ENCODE measurements at regions not wholly inside any gene's neighbourhood (a gene's known extent, or its start where the extent isn't known, plus 50 kb on each side); places are given as distances from the start of the nearest gene placed in this dataset.

DNA sequence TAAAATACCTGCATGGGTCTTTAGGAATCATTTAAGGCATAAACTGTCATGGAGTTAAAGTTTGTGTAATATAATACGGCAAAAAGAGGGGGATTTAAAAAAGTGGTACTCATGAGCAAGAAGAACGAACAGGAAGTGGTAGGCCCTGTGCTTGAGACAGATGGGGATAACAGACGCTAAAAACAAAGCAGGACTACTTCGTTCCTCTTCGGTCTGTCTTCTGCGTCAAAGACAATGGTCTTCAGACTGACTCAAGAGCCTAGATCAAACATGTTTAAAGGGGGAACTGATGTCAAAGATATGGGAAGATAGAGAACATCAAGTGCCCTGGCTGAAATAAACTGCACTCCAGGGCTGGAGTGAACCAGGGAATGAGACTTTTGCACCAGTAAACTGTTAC lies 59.8 kb upstream of the RFX3 start:
- Histone ChIP-seq H3K27me3 (ENCODE audit: insufficient read depth) (no peaks in the 10 kb centered on the region), H3K9me2 (ENCODE audit: insufficient read depth) (peaks cover 24% of the 10 kb centered on the region), H3K79me2 (replicated peaks; ENCODE audit: insufficient read depth) (no peaks in the 10 kb centered on the region), H3K4me3 (no peak overlapping the region), H2AFZ (no peak overlapping the region), H3K36me3 (ENCODE audit: insufficient read depth) (no peaks in the 10 kb centered on the region), H3K27ac (ENCODE audit: low read depth) (no peak overlapping the region), H3F3A (replicated peaks; ENCODE audit: low read depth) (no peaks in the 10 kb centered on the region), H4K20me1 (replicated peaks; ENCODE audit: insufficient read depth) (no peaks in the 10 kb centered on the region), H3K4me1 (ENCODE audit: insufficient read depth) (no peaks in the 10 kb centered on the region), H3K4me2 (no peak overlapping the region)
- H3K36me3 Mint-ChIP-seq (ENCODE audit: low read depth) = peaks cover 8% of the 10 kb centered on the region; the same call in 2 of the 3 replicates
- ATAC-seq (no peak), DNase-seq (ENCODE audit: low spot score) (no peak)
- H3K9me3 Mint-ChIP-seq = peaks cover 13% of the 10 kb centered on the region
- no peaks in the 10 kb centered on the region for H3K27me3 Mint-ChIP-seq (ENCODE audit: insufficient read depth, low read depth, poor library complexity)
- H3K4me1 Mint-ChIP-seq = no peaks in the 10 kb centered on the region
- TF ChIP-seq JUNB (IDR thresholded peaks at IDR 0.05; ENCODE audit: unreplicated experiment) (no peak), CREB1 (CRISPR knock-in tag; IDR thresholded peaks at IDR 0.05; ENCODE audit: low read depth) (no peak), ZNF331 (CRISPR knock-in tag; IDR thresholded peaks at IDR 0.05; ENCODE audit: low read depth) (no peak), CTCF (conservative IDR thresholded peaks at IDR 0.05; ENCODE audit: low read depth in 2 of 2) (no peak), POLR2AphosphoS5 (IDR thresholded peaks at IDR 0.05; ENCODE audit: low read depth) (no peak), EZH2phosphoT487 (IDR thresholded peaks at IDR 0.05; ENCODE audit: unreplicated experiment) (no peak), ZNF114 (CRISPR knock-in tag; IDR thresholded peaks at IDR 0.05) (no peak), NANOG (IDR thresholded peaks at IDR 0.05; ENCODE audit: borderline replicate concordance) (no peak), STAT1 (IDR thresholded peaks at IDR 0.05; ENCODE audit: unreplicated experiment) (no peak), ETS1 (IDR thresholded peaks at IDR 0.05) (no peak)
- TF ChIP-seq, protein P1, sequence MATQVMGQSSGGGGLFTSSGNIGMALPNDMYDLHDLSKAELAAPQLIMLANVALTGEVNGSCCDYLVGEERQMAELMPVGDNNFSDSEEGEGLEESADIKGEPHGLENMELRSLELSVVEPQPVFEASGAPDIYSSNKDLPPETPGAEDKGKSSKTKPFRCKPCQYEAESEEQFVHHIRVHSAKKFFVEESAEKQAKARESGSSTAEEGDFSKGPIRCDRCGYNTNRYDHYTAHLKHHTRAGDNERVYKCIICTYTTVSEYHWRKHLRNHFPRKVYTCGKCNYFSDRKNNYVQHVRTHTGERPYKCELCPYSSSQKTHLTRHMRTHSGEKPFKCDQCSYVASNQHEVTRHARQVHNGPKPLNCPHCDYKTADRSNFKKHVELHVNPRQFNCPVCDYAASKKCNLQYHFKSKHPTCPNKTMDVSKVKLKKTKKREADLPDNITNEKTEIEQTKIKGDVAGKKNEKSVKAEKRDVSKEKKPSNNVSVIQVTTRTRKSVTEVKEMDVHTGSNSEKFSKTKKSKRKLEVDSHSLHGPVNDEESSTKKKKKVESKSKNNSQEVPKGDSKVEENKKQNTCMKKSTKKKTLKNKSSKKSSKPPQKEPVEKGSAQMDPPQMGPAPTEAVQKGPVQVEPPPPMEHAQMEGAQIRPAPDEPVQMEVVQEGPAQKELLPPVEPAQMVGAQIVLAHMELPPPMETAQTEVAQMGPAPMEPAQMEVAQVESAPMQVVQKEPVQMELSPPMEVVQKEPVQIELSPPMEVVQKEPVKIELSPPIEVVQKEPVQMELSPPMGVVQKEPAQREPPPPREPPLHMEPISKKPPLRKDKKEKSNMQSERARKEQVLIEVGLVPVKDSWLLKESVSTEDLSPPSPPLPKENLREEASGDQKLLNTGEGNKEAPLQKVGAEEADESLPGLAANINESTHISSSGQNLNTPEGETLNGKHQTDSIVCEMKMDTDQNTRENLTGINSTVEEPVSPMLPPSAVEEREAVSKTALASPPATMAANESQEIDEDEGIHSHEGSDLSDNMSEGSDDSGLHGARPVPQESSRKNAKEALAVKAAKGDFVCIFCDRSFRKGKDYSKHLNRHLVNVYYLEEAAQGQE (IDR thresholded peaks at IDR 0.05; ENCODE audit: unreplicated experiment) = no peak
- TF ChIP-seq, protein P2, sequence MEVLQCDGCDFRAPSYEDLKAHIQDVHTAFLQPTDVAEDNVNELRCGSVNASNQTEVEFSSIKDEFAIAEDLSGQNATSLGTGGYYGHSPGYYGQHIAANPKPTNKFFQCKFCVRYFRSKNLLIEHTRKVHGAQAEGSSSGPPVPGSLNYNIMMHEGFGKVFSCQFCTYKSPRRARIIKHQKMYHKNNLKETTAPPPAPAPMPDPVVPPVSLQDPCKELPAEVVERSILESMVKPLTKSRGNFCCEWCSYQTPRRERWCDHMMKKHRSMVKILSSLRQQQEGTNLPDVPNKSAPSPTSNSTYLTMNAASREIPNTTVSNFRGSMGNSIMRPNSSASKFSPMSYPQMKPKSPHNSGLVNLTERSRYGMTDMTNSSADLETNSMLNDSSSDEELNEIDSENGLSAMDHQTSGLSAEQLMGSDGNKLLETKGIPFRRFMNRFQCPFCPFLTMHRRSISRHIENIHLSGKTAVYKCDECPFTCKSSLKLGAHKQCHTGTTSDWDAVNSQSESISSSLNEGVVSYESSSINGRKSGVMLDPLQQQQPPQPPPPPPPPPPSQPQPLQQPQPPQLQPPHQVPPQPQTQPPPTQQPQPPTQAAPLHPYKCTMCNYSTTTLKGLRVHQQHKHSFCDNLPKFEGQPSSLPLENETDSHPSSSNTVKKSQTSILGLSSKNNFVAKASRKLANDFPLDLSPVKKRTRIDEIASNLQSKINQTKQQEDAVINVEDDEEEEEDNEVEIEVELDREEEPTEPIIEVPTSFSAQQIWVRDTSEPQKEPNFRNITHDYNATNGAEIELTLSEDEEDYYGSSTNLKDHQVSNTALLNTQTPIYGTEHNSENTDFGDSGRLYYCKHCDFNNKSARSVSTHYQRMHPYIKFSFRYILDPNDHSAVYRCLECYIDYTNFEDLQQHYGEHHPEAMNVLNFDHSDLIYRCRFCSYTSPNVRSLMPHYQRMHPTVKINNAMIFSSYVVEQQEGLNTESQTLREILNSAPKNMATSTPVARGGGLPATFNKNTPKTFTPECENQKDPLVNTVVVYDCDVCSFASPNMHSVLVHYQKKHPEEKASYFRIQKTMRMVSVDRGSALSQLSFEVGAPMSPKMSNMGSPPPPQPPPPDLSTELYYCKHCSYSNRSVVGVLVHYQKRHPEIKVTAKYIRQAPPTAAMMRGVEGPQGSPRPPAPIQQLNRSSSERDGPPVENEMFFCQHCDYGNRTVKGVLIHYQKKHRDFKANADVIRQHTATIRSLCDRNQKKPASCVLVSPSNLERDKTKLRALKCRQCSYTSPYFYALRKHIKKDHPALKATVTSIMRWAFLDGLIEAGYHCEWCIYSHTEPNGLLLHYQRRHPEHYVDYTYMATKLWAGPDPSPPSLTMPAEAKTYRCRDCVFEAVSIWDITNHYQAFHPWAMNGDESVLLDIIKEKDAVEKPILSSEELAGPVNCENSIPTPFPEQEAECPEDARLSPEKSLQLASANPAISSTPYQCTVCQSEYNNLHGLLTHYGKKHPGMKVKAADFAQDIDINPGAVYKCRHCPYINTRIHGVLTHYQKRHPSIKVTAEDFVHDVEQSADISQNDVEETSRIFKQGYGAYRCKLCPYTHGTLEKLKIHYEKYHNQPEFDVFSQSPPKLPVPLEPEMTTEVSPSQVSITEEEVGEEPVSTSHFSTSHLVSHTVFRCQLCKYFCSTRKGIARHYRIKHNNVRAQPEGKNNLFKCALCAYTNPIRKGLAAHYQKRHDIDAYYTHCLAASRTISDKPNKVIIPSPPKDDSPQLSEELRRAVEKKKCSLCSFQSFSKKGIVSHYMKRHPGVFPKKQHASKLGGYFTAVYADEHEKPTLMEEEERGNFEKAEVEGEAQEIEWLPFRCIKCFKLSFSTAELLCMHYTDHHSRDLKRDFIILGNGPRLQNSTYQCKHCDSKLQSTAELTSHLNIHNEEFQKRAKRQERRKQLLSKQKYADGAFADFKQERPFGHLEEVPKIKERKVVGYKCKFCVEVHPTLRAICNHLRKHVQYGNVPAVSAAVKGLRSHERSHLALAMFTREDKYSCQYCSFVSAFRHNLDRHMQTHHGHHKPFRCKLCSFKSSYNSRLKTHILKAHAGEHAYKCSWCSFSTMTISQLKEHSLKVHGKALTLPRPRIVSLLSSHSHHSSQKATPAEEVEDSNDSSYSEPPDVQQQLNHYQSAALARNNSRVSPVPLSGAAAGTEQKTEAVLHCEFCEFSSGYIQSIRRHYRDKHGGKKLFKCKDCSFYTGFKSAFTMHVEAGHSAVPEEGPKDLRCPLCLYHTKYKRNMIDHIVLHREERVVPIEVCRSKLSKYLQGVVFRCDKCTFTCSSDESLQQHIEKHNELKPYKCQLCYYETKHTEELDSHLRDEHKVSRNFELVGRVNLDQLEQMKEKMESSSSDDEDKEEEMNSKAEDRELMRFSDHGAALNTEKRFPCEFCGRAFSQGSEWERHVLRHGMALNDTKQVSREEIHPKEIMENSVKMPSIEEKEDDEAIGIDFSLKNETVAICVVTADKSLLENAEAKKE (CRISPR knock-in tag; IDR thresholded peaks at IDR 0.05) = no peak
- H3K4me3 Mint-ChIP-seq = no peak overlapping the region
- no peak overlapping the region for H3K27ac Mint-ChIP-seq
